Epithelial cell of esophagus (primary cell): ENCODE measurements at regions not wholly inside any gene's neighbourhood (a gene's known extent, or its start where the extent isn't known, plus 50 kb on each side); places are given as distances from the start of the nearest gene placed in this dataset.
"Not testable (repeated sequence)": the region's sequence is repeated elsewhere in the genome, so short reads cannot be mapped to it uniquely, and the experiment has no call there.

ENCODE experiments used
- DNase-seq: peaks from one replicate; pipeline ENCODE4 v3.0.0; 2010; ENCODE audit warnings: low read depth
- H3K4me3 ChIP-seq: 2 replicates; pipeline ENCODE4 v1.5.1; 2011; ENCODE audit warnings: mild to moderate bottlenecking, low read length, control low read depth
- CTCF ChIP-seq: IDR thresholded peaks from 2 replicates; pipeline ENCODE4 v1.5.1; 2011; ENCODE audit warnings: low read depth, mild to moderate bottlenecking, low read length, control low read depth, inconsistent platforms; ENCODE audit not compliant: insufficient read depth; ENCODE audit errors: missing control alignments

- no peak overlapping the region for H3K4me3 ChIP-seq
- no peak for DNase-seq
- TF ChIP-seq CTCF = no peak
These were observed 228.6 kb downstream of the ZNF621 start for GRCh38 chr3:40753291-40753770.

- no peak overlapping the region for H3K4me3 ChIP-seq
- peak; percentile 37 for DNase-seq
- TF ChIP-seq CTCF = no peak
These were observed 229.2 kb downstream of the ZNF621 start for GRCh38 chr3:40753951-40754350.

GRCh38 chr3:40754994-40755393, 230.2 kb downstream of the ZNF621 start:
- DNase-seq = no peak
- no peak overlapping the region for H3K4me3 ChIP-seq
- no peak for TF ChIP-seq CTCF

- no peak for TF ChIP-seq CTCF
- no peak for DNase-seq
- H3K4me3 ChIP-seq = no peak overlapping the region
These were observed 231.7 kb downstream of the ZNF621 start for GRCh38 chr3:40756500-40756899.

DNA sequence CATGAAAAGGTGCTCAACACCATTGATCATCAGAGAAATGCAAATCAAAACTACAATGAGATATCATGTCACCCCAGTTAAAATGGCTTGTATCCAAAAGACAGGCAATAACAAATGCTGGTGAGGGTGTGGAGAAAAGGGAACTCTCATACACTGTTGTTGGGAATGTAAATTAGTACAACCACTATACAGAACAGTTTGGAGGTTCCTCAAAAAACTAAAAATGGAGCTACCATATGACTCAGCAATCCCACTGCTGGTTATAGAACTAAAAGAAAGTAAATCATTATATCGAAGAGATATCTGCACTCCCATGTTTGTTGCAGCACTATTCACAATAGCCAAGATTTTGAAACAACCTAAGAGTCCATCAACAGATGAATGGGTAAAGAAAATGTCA, 238.0 kb downstream of the ZNF621 start:
- not testable (repeated sequence) for H3K4me3 ChIP-seq, DNase-seq

- no peak overlapping the region for H3K4me3 ChIP-seq
- no peak for TF ChIP-seq CTCF
- DNase-seq = no peak
These were observed 239.0 kb downstream of the ZNF621 start for GRCh38 chr3:40763807-40764206.

DNA sequence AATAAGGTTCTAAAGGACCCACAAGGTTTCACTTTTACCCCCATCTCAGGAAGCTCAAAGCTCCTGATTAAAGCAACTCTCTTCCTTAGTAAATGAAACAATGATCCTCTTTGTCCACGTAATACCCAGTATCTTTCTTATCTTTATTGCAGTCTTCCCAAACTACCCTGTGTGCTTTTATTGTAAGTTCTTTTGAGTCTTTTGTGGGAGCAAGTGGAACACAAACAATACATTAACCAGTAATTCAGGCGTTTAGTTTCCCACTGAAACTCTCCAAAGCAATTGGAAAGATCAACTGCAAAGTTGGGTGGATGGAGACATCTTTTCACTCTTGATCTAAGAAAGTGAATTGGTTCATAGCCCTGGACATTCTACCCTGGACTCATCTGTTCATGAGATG, 240.0 kb downstream of the ZNF621 start:
- no peak for DNase-seq
- no peak overlapping the region for H3K4me3 ChIP-seq
- TF ChIP-seq CTCF = no peak
